OCI-LY7 (cell line): ENCODE measurements at regions not wholly inside any gene's neighbourhood (a gene's known extent, or its start where the extent isn't known, plus 50 kb on each side); places are given as distances from the start of the nearest gene placed in this dataset.

Source experiments
- EZH2phosphoT487 ChIP-seq: fragments of 200-600 bp; sonication (generic); IDR thresholded peaks from 2 replicates; pipeline ENCODE4 v1.6.1; 2018; ENCODE audit warnings: low read depth, borderline replicate concordance, mild to moderate bottlenecking, mixed run types, antibody characterized with exemption, low read length, moderate library complexity, mixed read lengths
- TF ChIP-seq, protein P1 (sequence below): fragments of 200-600 bp; sonication (generic); conservative IDR thresholded peaks from 2 replicates; pipeline ENCODE4 v1.5.1; 2014; ENCODE audit warnings: mild to moderate bottlenecking, antibody characterized with exemption, low read length, moderate library complexity, mixed read lengths

DNA sequence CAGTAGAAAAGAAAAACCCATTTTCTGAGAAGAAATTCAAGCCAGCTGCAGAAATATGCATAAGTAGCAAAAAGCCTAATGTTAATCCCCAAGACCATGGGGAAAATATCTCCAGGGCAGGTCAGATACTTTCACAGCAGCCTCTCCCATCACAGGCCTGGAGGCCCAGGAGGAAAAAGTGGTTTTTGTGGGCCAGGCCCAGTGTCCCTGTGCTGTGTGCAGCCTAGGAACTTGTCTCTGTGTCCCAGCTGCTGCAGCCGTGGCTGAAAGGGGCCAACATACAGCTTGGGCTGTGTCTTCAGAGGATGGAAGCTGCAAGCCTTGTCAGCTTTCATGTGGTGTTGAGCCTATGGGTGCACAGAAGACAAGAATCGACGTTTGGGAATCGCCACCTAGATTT is 581.0 kb downstream of the C4orf33 start:
- TF ChIP-seq, protein P1, sequence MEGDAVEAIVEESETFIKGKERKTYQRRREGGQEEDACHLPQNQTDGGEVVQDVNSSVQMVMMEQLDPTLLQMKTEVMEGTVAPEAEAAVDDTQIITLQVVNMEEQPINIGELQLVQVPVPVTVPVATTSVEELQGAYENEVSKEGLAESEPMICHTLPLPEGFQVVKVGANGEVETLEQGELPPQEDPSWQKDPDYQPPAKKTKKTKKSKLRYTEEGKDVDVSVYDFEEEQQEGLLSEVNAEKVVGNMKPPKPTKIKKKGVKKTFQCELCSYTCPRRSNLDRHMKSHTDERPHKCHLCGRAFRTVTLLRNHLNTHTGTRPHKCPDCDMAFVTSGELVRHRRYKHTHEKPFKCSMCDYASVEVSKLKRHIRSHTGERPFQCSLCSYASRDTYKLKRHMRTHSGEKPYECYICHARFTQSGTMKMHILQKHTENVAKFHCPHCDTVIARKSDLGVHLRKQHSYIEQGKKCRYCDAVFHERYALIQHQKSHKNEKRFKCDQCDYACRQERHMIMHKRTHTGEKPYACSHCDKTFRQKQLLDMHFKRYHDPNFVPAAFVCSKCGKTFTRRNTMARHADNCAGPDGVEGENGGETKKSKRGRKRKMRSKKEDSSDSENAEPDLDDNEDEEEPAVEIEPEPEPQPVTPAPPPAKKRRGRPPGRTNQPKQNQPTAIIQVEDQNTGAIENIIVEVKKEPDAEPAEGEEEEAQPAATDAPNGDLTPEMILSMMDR: no peak
- TF ChIP-seq EZH2phosphoT487: no peak
